Mucosa of descending colon (tissue), 3 donors: ENCODE measurements at regions not wholly inside any gene's neighbourhood (a gene's known extent, or its start where the extent isn't known, plus 50 kb on each side); places are given as distances from the start of the nearest gene placed in this dataset.

Experiments
- ATAC-seq: fragments of 200-7000 bp; cut with Tn5 transposase; one replicate; pipeline ENCODE4 v1.9.1; 2020; ENCODE audit warnings: mild to moderate bottlenecking, moderate library complexity
- DNase-seq, 3 donors: peaks; one replicate each; pipeline ENCODE4 v3.0.0-alpha.2; 2020
- H3K36me3 ChIP-seq: fragments of 200-600 bp; one replicate; pipeline ENCODE4 v1.8.0; 2021; ENCODE audit warnings: low read depth, mild to moderate bottlenecking
- H3K4me1 ChIP-seq: fragments of 200-600 bp; one replicate; pipeline ENCODE4 v1.8.0; 2021; ENCODE audit warnings: low read depth, mild to moderate bottlenecking
- H3K4me3 ChIP-seq: fragments of 200-600 bp; one replicate; pipeline ENCODE4 v1.8.0; 2021; ENCODE audit warnings: mild to moderate bottlenecking
- H3K9me3 ChIP-seq: fragments of 200-600 bp; one replicate; pipeline ENCODE4 v1.8.0; 2021; ENCODE audit warnings: mild to moderate bottlenecking
- CTCF ChIP-seq: fragments of 200-600 bp; IDR thresholded peaks from one replicate; pipeline ENCODE4 v1.8.0; 2022; ENCODE audit warnings: antibody characterized with exemption, mild to moderate bottlenecking
- intact Hi-C, 2 donors: fragments of 100-400 bp; cut with DNase I in 1 of 2; cut with micrococcal nuclease in 1 of 2; formaldehyde crosslinking; loops; one replicate each; pipeline versions ENCODE4 v1.11.0 to v1.11.1; 2022; cut with DNase I, micrococcal nuclease
- donor health status: DM: no; HTN: no; CAD: no; lungs with moderate emphysema.
- donor health status: DM: no; HTN: no; CAD: no.
- donor health status: DM: no; HTN: yes; CAD: no.

DNA sequence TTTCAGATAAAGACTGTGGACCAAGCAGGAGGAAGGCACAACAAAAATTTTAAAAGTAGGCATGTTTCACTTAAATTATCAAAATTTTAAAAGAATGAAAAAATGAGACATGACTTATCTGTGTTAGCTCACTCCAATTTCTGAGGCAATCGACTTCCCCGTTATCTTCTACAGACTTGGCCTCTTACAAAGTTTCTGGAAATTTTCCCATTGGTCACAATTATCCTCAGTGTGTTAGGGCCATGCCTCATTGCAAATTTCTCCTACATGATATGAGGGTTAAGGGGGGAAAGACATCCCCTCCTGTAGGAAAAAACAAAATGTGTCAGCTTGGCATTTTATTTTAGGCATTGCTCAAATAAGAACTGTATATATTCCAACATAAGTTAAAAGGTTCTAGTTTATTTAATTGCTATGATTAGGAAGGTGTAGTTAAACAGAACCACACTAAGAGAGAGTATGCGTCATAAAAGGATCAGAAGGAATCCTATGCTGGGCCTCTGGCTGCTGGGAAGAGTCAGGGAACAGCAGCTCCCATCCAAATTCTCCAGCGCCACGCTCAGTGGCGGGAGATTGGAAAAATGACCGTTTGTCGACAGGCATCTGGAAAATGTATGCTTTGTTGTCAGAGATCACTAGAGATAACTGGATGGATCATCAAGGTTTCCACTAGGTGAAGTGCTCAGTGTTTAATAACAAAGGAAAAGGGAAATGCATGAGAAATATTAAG lies 463.6 kb upstream of the NR2F2 start:
- Histone ChIP-seq H3K4me1 (no peaks in the 10 kb centered on the region), H3K36me3 (no peaks in the 10 kb centered on the region), H3K9me3 (no peaks in the 10 kb centered on the region), H3K4me3 (no peak overlapping the region)
- DNase-seq (no peak), ATAC-seq (no peak)
- intact Hi-C loops, result no loop called here
- TF ChIP-seq CTCF, result no peak

DNA sequence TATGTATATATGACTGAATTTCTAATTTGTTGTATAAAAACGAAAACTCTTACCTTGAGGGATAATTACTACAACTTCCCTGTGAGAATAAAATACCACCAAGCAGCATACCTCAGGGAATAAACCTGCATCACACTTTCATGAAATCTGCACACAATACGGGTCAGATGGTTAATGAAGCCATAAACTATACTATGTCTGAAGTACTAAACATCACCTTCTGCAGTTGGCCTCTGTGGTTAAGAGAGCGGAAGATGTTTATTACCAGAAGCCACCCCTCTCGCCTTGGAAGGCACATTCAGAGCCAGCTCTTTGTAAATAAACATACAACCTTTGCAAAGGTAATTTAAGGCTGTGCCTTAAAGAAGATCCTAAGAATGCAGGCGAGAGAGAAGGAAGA lies 462.1 kb upstream of the NR2F2 start:
- Histone ChIP-seq H3K36me3 (no peaks in the 10 kb centered on the region), H3K4me1 (no peaks in the 10 kb centered on the region), H3K9me3 (no peaks in the 10 kb centered on the region), H3K4me3 (no peak overlapping the region)
- no peak for DNase-seq
- no peak for TF ChIP-seq CTCF
- intact Hi-C loops, result no loop called here
- no peak for ATAC-seq

GRCh38 chr15:95868970-95869369 lies 461.5 kb upstream of the NR2F2 start:
- intact Hi-C loops, result no loop called here
- Histone ChIP-seq H3K4me1 (no peaks in the 10 kb centered on the region), H3K4me3 (no peak overlapping the region), H3K9me3 (no peaks in the 10 kb centered on the region), H3K36me3 (no peaks in the 10 kb centered on the region)
- ATAC-seq (no peak), DNase-seq (no peak)
- no peak for TF ChIP-seq CTCF

- no peaks in the 10 kb centered on the region for H3K9me3 ChIP-seq
- ATAC-seq (no peak), DNase-seq (no peak)
- TF ChIP-seq CTCF, result no peak
- no peaks in the 10 kb centered on the region for H3K4me1 ChIP-seq
- intact Hi-C loops, result no loop called here
- H3K4me3 ChIP-seq, result no peak overlapping the region
- H3K36me3 ChIP-seq, result no peaks in the 10 kb centered on the region
These were observed 460.6 kb upstream of the NR2F2 start for GRCh38 chr15:95869920-95870319.

DNA sequence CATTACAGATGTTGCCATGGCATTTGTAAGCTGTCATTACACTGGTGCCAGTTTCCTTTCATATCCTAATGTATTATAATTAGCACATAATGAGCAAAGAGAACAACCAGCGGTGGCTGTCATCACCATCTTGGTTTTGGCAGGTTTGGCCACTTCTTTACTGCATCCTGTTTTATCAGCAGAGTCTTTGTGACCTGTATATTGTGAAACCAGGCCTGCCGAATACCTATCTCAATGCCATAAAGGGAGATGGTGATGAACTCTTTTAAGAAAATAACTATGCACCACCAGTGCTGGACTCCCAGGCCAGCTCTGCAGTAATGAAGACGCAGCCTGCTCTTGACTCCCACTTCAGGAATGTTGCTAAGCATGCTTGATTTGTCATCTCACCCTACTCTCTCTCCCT lies 458.1 kb upstream of the NR2F2 start:
- H3K4me3 ChIP-seq, result no peak overlapping the region
- TF ChIP-seq CTCF, result no peak
- no peak for ATAC-seq
- H3K4me1 ChIP-seq, result no peaks in the 10 kb centered on the region
- intact Hi-C loops, result no loop called here
- DNase-seq, result no peak
- no peaks in the 10 kb centered on the region for H3K9me3 ChIP-seq
- H3K36me3 ChIP-seq, result no peaks in the 10 kb centered on the region

- Histone ChIP-seq H3K9me3 (no peaks in the 10 kb centered on the region), H3K36me3 (no peaks in the 10 kb centered on the region), H3K4me3 (no peak overlapping the region), H3K4me1 (no peaks in the 10 kb centered on the region)
- no peak for TF ChIP-seq CTCF
- intact Hi-C loops, result no loop called here
- no peak for DNase-seq
- ATAC-seq, result no peak
These were observed 455.9 kb upstream of the NR2F2 start for GRCh38 chr15:95874637-95875036.
